ENCODE measurements at regions not wholly inside any gene's neighbourhood (a gene's known extent, or its start where the extent isn't known, plus 50 kb on each side); places are given as distances from the start of the nearest gene placed in this dataset.

- TF ChIP-seq RAD21 (IDR thresholded peaks at IDR 0.05; ENCODE audit: low read length): no peak
- TF ChIP-seq NFE2L2 (IDR thresholded peaks at IDR 0.05; ENCODE audit: low read depth, low read length): no peak
- TF ChIP-seq RCOR1 (IDR thresholded peaks at IDR 0.05; ENCODE audit: insufficient replicate concordance, low read length): no peak
- no peak for TF ChIP-seq MAZ (IDR thresholded peaks at IDR 0.05; ENCODE audit: borderline replicate concordance, low read depth, low read length)
- no peak for TF ChIP-seq ELK1 (IDR thresholded peaks at IDR 0.05; ENCODE audit: borderline replicate concordance, low read depth, low read length)
- no peak for TF ChIP-seq POLR2A (IDR thresholded peaks at IDR 0.05; ENCODE audit: low read depth, low read length)
- TF ChIP-seq MXI1 (IDR thresholded peaks at IDR 0.05; ENCODE audit: borderline replicate concordance, low read depth, low read length): no peak
- TF ChIP-seq USF2 (IDR thresholded peaks at IDR 0.05; ENCODE audit: low read depth, low read length): no peak
- TF ChIP-seq BHLHE40 (IDR thresholded peaks at IDR 0.05; ENCODE audit: low read depth, low read length): no peak
- TF ChIP-seq FOS (IDR thresholded peaks at IDR 0.05; ENCODE audit: low read depth, low read length): no peak
- no peak for TF ChIP-seq MAFK (IDR thresholded peaks at IDR 0.05; ENCODE audit: low read depth, low read length)
- WGBS, 2 experiments (ENCODE audit: extremely low coverage in 2 of 2, insufficient read length in 1 of 2): no CpG with 5 or more reads among the region's 2 CpGs
- H3K4me2 ChIP-seq (ENCODE audit: low read depth, low read length): no peak overlapping the region
- intact Hi-C loops (cut with micrococcal nuclease) (no loop called here), in situ Hi-C loops (cut with MboI; ENCODE audit: low sequenced_read_pairs) (no loop called here), dilution Hi-C loops (cut with HindIII; ENCODE audit: low sequenced_read_pairs, unreplicated experiment) (no loop called here)
- H3K4me3 ChIP-seq (ENCODE audit: insufficient read depth, low read depth, low read length): no peak overlapping the region
- no peak overlapping the region for H4K8ac ChIP-seq (ENCODE audit: low read depth in 2 of 2, low read length in 2 of 2)
- no peak overlapping the region for H2BK15ac ChIP-seq (ENCODE audit: low read depth, low read length)
- no peak overlapping the region for H3K14ac ChIP-seq (replicated peaks; ENCODE audit: low read depth, low read length)
- H3K4ac ChIP-seq (ENCODE audit: low read depth, low read length): no peak overlapping the region
- no peaks in the 10 kb centered on the region for H3K79me1 ChIP-seq (ENCODE audit: low read depth in 1 of 2, low read length in 2 of 2)
- no peak for DNase-seq
- H3K27me3 ChIP-seq (ENCODE audit: control insufficient read depth, insufficient read depth, low read length): no peaks in the 10 kb centered on the region
- no peak overlapping the region for H3K56ac ChIP-seq (ENCODE audit: extremely low read depth, insufficient read depth, low read length)
- no peak overlapping the region for H3K23ac ChIP-seq (ENCODE audit: low read depth, low read length)
- H4K20me1 ChIP-seq (ENCODE audit: insufficient read depth, low read length): no peaks in the 10 kb centered on the region
- no peak overlapping the region for H2BK120ac ChIP-seq (ENCODE audit: low read depth, low read length)
- no peaks in the 10 kb centered on the region for H3K9me1 ChIP-seq (ENCODE audit: insufficient read depth, low read length)
- ChIA-PET POLR2A (ENCODE audit: unreplicated experiment) (no interaction called here), CTCF (no interaction called here)
- H3K18ac ChIP-seq (ENCODE audit: low read depth, low read length): no peak overlapping the region
- no peak overlapping the region for H3K27ac ChIP-seq (ENCODE audit: insufficient read depth, low read length)
- H3K9me3 ChIP-seq (ENCODE audit: control insufficient read depth, insufficient read depth, low read length): no peaks in the 10 kb centered on the region
- H2AK5ac ChIP-seq (ENCODE audit: low read depth, low read length): no peak overlapping the region
- no peak overlapping the region for H4K91ac ChIP-seq (ENCODE audit: insufficient read depth, low read depth, low read length)
- no peak overlapping the region for H2AFZ ChIP-seq (replicated peaks; ENCODE audit: low read length, poor library complexity)
- no peak overlapping the region for H2AK9ac ChIP-seq (replicated peaks; ENCODE audit: low read depth, low read length, poor library complexity)
- H3K36me3 ChIP-seq (ENCODE audit: control insufficient read depth, insufficient read depth, low read length): no peaks in the 10 kb centered on the region
- no peak overlapping the region for H4K5ac ChIP-seq (ENCODE audit: low read depth, low read length)
- H2BK20ac ChIP-seq (ENCODE audit: low read depth, low read length): no peak overlapping the region
- no peaks in the 10 kb centered on the region for H3K4me1 ChIP-seq (ENCODE audit: control insufficient read depth, insufficient read depth, low read length)
- no peak for ATAC-seq (ENCODE audit: low read depth)
- no peak overlapping the region for H3K9ac ChIP-seq (ENCODE audit: low read depth, low read length)
- no peak overlapping the region for H2BK5ac ChIP-seq (ENCODE audit: low read depth, low read length, poor library complexity, severe bottlenecking)
- no TSS peak for BruUV-seq (replicated peaks)
Measured at GRCh38 chr21:25199944-25200343, 407.3 kb downstream of the MRPL39 start.

Measured in IMR-90 (cell line).